Karpas-422 (cell line): ENCODE measurements at regions not wholly inside any gene's neighbourhood (a gene's known extent, or its start where the extent isn't known, plus 50 kb on each side); places are given as distances from the start of the nearest gene placed in this dataset.

ENCODE experiments used
- DNase-seq: peaks from one replicate; pipeline ENCODE4 v3.0.0-alpha.2; 2015
- H2AFZ ChIP-seq: fragments of 200-600 bp; sonication (generic); 2 replicates; pipeline ENCODE4 v1.6.1; 2014; ENCODE audit warnings: antibody characterized with exemption, low read length, mixed read lengths
- H3K27ac ChIP-seq: fragments of 200-600 bp; sonication (generic); 2 replicates; pipeline ENCODE4 v1.5.1; 2014; ENCODE audit warnings: mild to moderate bottlenecking, low read length, moderate library complexity
- H3K27me3 ChIP-seq: fragments of 200-600 bp; sonication (generic); 2 replicates; pipeline ENCODE4 v1.6.1; 2014; ENCODE audit warnings: low read length, mixed read lengths
- H3K36me3 ChIP-seq: fragments of 200-600 bp; sonication (generic); 2 replicates; pipeline ENCODE4 v1.6.1; 2014; ENCODE audit warnings: low read length, mixed read lengths; ENCODE audit not compliant: insufficient read depth
- H3K4me1 ChIP-seq: fragments of 200-600 bp; sonication (generic); 2 replicates; pipeline ENCODE4 v1.6.1; 2014; ENCODE audit warnings: mild to moderate bottlenecking, low read length, mixed read lengths
- H3K4me2 ChIP-seq: fragments of 200-600 bp; sonication (generic); 2 replicates; pipeline ENCODE4 v1.6.1; 2014; ENCODE audit warnings: low read length, low read depth, mild to moderate bottlenecking; ENCODE audit not compliant: poor library complexity, severe bottlenecking
- H3K4me3 ChIP-seq: fragments of 200-600 bp; sonication (generic); 2 replicates; pipeline ENCODE4 v1.5.1; 2014; ENCODE audit warnings: mild to moderate bottlenecking, antibody characterized with exemption, low read length, mixed read lengths
- H3K79me2 ChIP-seq: fragments of 200-600 bp; sonication (generic); 2 replicates; pipeline ENCODE4 v1.6.1; 2014; ENCODE audit warnings: mild to moderate bottlenecking, low read length, mixed read lengths
- H3K9ac ChIP-seq: fragments of 200-600 bp; sonication (generic); 2 replicates; pipeline ENCODE4 v1.6.0; 2014; ENCODE audit warnings: low read length
- H3K9me2 ChIP-seq: fragments of 200-600 bp; sonication (generic), shearing (Covaris generic); replicated peaks from 2 replicates; pipeline ENCODE4 v1.6.0; 2014; ENCODE audit warnings: mild to moderate bottlenecking, low read length, moderate library complexity; ENCODE audit not compliant: insufficient read depth
- H3K9me3 ChIP-seq: fragments of 300-700, 200-600 bp; sonication (generic); 2 replicates; pipeline ENCODE4 v1.6.1; 2014; ENCODE audit warnings: low read length, mixed read lengths
- H4K20me1 ChIP-seq: fragments of 200-600 bp; sonication (generic); 2 replicates; pipeline ENCODE4 v1.6.1; 2014; ENCODE audit warnings: mild to moderate bottlenecking, antibody characterized with exemption, low read length, low read depth; ENCODE audit not compliant: insufficient read depth

GRCh38 chr1:56202796-56203492 lies 376.4 kb downstream of the PLPP3 start:
- Histone ChIP-seq H3K27me3 (no peaks in the 10 kb centered on the region), H4K20me1 (no peaks in the 10 kb centered on the region), H3K4me1 (no peaks in the 10 kb centered on the region), H3K4me2 (no peak overlapping the region), H3K27ac (no peak overlapping the region), H3K9me2 (no peaks in the 10 kb centered on the region), H3K4me3 (no peak overlapping the region), H3K9ac (no peak overlapping the region), H3K36me3 (no peaks in the 10 kb centered on the region), H3K79me2 (no peaks in the 10 kb centered on the region), H3K9me3 (no peaks in the 10 kb centered on the region), H2AFZ (no peak overlapping the region)
- no peak for DNase-seq

DNA sequence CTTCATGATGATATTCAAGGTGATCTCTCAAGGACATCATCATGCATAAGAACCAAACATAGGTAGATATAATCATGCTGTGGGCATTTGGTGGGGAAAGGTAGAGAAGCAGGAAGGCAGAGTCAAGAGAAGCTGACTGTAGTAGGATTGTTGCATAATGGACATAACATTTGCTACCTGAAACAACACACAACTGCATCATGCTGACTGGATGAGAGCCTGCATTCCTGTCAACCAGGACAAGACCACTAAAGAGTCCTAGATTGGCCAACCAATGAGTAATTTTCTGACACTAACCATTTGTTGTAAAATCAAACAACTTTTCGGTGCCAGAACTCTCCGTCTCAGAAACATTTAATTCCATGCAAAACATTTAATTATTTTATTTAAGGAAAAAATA lies 377.2 kb downstream of the PLPP3 start:
- no peak overlapping the region for H3K9ac ChIP-seq
- no peaks in the 10 kb centered on the region for H3K36me3 ChIP-seq
- H3K4me3 ChIP-seq, result no peak overlapping the region
- no peaks in the 10 kb centered on the region for H3K9me3 ChIP-seq
- no peak overlapping the region for H3K4me2 ChIP-seq
- no peak overlapping the region for H2AFZ ChIP-seq
- DNase-seq, result no peak
- no peaks in the 10 kb centered on the region for H3K4me1 ChIP-seq
- no peaks in the 10 kb centered on the region for H3K27me3 ChIP-seq
- H3K9me2 ChIP-seq, result 0 out of 2 replicates have a peak, but pooled peaks cover 4% of the 10 kb centered on the region
- no peak overlapping the region for H3K27ac ChIP-seq
- no peaks in the 10 kb centered on the region for H3K79me2 ChIP-seq
- no peaks in the 10 kb centered on the region for H4K20me1 ChIP-seq

GRCh38 chr1:56200896-56201295 lies 378.5 kb downstream of the PLPP3 start:
- Histone ChIP-seq H3K79me2 (no peaks in the 10 kb centered on the region), H3K9me3 (no peaks in the 10 kb centered on the region), H2AFZ (no peak overlapping the region), H3K4me2 (no peak overlapping the region), H4K20me1 (no peaks in the 10 kb centered on the region), H3K36me3 (no peaks in the 10 kb centered on the region), H3K27ac (no peak overlapping the region), H3K9me2 (0 out of 2 replicates have a peak, but pooled peaks cover 4% of the 10 kb centered on the region), H3K9ac (no peak overlapping the region), H3K4me1 (no peaks in the 10 kb centered on the region), H3K27me3 (no peaks in the 10 kb centered on the region), H3K4me3 (no peak overlapping the region)
- DNase-seq, result no peak

- H2AFZ ChIP-seq, result no peak overlapping the region
- no peaks in the 10 kb centered on the region for H3K4me1 ChIP-seq
- H3K9me2 ChIP-seq, result 0 out of 2 replicates have a peak, but pooled peaks cover 4% of the 10 kb centered on the region
- no peaks in the 10 kb centered on the region for H3K79me2 ChIP-seq
- H3K9me3 ChIP-seq, result no peaks in the 10 kb centered on the region
- no peak overlapping the region for H3K4me2 ChIP-seq
- H4K20me1 ChIP-seq, result no peaks in the 10 kb centered on the region
- no peaks in the 10 kb centered on the region for H3K27me3 ChIP-seq
- no peaks in the 10 kb centered on the region for H3K36me3 ChIP-seq
- H3K9ac ChIP-seq, result no peak overlapping the region
- H3K27ac ChIP-seq, result no peak overlapping the region
- no peak for DNase-seq
- no peak overlapping the region for H3K4me3 ChIP-seq
Measured at GRCh38 chr1:56200442-56200841, 378.9 kb downstream of the PLPP3 start.

DNA sequence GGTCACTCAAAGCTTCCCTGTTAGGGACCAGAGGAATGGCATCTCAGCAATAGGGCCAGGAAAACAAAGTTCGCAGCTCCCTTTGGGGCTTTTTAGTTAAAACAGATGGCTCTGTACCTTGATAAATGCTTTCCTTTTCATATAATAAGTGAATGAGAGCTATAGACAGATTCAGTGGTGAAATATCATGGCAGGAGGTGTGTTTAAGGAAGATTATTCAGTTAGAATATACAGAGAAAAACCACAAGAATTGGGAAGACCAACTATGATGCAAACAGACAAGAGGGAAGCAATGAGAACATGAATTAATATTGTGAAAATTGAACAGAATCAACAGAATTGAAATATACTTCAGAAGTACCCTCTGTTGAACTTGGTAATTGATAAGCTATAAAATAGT lies 379.4 kb downstream of the PLPP3 start:
- no peak overlapping the region for H3K4me2 ChIP-seq
- no peaks in the 10 kb centered on the region for H3K9me3 ChIP-seq
- H3K27me3 ChIP-seq, result no peaks in the 10 kb centered on the region
- no peak overlapping the region for H3K9ac ChIP-seq
- H3K79me2 ChIP-seq, result no peaks in the 10 kb centered on the region
- no peak overlapping the region for H2AFZ ChIP-seq
- no peak overlapping the region for H3K4me3 ChIP-seq
- no peaks in the 10 kb centered on the region for H3K4me1 ChIP-seq
- 0 out of 2 replicates have a peak, but pooled peaks cover 4% of the 10 kb centered on the region for H3K9me2 ChIP-seq
- no peaks in the 10 kb centered on the region for H3K36me3 ChIP-seq
- no peak overlapping the region for H3K27ac ChIP-seq
- no peaks in the 10 kb centered on the region for H4K20me1 ChIP-seq
- no peak for DNase-seq

- Histone ChIP-seq H3K9me3 (no peaks in the 10 kb centered on the region), H3K4me1 (no peaks in the 10 kb centered on the region), H3K79me2 (no peaks in the 10 kb centered on the region), H3K27ac (no peak overlapping the region), H3K4me2 (no peak overlapping the region), H3K4me3 (no peak overlapping the region), H3K27me3 (no peaks in the 10 kb centered on the region), H3K9ac (no peak overlapping the region), H4K20me1 (no peaks in the 10 kb centered on the region), H2AFZ (no peak overlapping the region), H3K9me2 (0 out of 2 replicates have a peak, but pooled peaks cover 4% of the 10 kb centered on the region), H3K36me3 (no peaks in the 10 kb centered on the region)
- no peak for DNase-seq
Measured at GRCh38 chr1:56199061-56199460, 380.3 kb downstream of the PLPP3 start.

DNA sequence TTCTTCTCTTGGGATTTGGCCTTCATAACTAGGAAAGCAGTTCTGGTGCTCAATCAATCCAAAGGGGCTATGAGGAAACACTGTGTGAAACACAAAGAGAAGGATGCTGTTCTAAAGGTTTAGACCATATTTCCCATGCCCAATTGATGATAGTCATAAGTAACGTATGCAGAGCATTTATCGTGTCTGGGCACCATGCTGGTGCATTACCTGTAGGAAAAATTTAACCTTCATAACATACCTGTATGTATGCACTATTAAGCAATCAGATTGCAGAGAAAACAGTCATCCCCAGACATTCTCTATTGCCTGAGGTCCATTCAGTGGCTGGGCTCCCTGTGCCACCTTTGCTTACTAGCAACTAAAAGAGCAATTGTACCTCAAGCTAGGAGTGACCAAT lies 381.4 kb downstream of the PLPP3 start:
- H3K79me2 ChIP-seq, result no peaks in the 10 kb centered on the region

GRCh38 chr1:56196839-56197238 lies 382.5 kb downstream of the PLPP3 start:
- H3K9me2 ChIP-seq, result 0 out of 2 replicates have a peak, but pooled peaks cover 4% of the 10 kb centered on the region
- no peak overlapping the region for H2AFZ ChIP-seq
- no peaks in the 10 kb centered on the region for H4K20me1 ChIP-seq
- H3K79me2 ChIP-seq, result no peaks in the 10 kb centered on the region
- no peaks in the 10 kb centered on the region for H3K9me3 ChIP-seq
- H3K4me1 ChIP-seq, result no peaks in the 10 kb centered on the region
- DNase-seq, result no peak
- no peak overlapping the region for H3K4me2 ChIP-seq
- no peak overlapping the region for H3K9ac ChIP-seq
- H3K4me3 ChIP-seq, result no peak overlapping the region
- H3K27me3 ChIP-seq, result no peaks in the 10 kb centered on the region
- no peaks in the 10 kb centered on the region for H3K36me3 ChIP-seq
- no peak overlapping the region for H3K27ac ChIP-seq

More for the DNA sequence above, 381.4 kb downstream of the PLPP3 start:
- DNase-seq, result no peak
- no peak overlapping the region for H3K9ac ChIP-seq
- no peak overlapping the region for H3K27ac ChIP-seq
- no peaks in the 10 kb centered on the region for H3K4me1 ChIP-seq
- no peaks in the 10 kb centered on the region for H3K27me3 ChIP-seq
- H3K9me2 ChIP-seq, result 0 out of 2 replicates have a peak, but pooled peaks cover 4% of the 10 kb centered on the region
- no peaks in the 10 kb centered on the region for H3K36me3 ChIP-seq
- no peak overlapping the region for H3K4me2 ChIP-seq
- no peaks in the 10 kb centered on the region for H4K20me1 ChIP-seq
- H2AFZ ChIP-seq, result no peak overlapping the region
- no peak overlapping the region for H3K4me3 ChIP-seq
- H3K9me3 ChIP-seq, result no peaks in the 10 kb centered on the region
